HTR-8/SVneo (cell line): ENCODE measurements at regions not wholly inside any gene's neighbourhood (a gene's known extent, or its start where the extent isn't known, plus 50 kb on each side); places are given as distances from the start of the nearest gene placed in this dataset.
"Not testable (repeated sequence)": the region's sequence is repeated elsewhere in the genome, so short reads cannot be mapped to it uniquely, and the experiment has no call there.

Experiments used
- DNase-seq: peaks from one replicate; pipeline ENCODE4 v3.0.0; 2011; ENCODE audit warnings: low spot score, mixed read lengths; ENCODE audit not compliant: insufficient read length
- FAIRE-seq: peaks from 2 replicates; lab custom pipeline; 2011; peaks lifted over from hg19 to GRCh38; lab: Jason Lieb, UNC

DNA sequence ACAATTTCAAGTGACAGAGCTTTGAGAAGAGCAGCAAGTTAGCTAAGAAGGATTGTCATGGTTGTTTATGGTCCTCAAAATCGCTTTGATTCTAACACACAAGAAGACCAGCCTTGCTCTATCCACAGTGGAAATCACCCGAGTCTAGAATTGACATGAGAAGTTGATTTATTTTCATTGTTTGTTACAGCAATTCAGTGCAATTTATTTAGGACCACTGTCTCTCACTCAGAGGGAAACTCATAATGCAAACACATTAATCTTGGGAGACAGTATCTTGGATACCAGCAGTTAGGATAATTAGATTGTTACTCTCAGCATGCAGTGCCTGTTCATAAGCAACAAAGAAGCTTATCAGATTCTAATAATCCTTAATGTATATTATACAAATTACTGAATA is 498.9 kb downstream of the NTRK2 start:
- FAIRE-seq, result no peak
- no peak for DNase-seq

DNA sequence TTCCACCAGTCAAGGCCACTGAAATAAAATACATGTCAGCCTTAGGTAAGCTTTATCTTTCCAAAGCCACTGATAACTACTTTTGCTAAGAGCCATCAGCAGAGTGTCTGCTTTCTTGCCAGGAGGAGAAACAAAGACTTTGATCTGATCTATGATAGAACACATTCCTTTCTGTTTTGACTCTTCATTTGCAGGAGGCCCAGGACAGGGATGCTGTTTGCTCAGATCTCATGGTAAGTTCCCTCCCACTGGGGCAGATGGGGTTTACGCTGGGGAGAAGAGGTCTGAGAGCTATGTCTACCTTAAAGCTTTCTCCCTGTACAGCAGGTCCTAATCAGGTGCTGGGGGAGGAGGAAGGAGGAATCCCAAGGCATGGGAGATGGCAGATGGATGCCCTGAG is 497.6 kb downstream of the NTRK2 start:
- DNase-seq, result no peak
- FAIRE-seq, result no peak

DNA sequence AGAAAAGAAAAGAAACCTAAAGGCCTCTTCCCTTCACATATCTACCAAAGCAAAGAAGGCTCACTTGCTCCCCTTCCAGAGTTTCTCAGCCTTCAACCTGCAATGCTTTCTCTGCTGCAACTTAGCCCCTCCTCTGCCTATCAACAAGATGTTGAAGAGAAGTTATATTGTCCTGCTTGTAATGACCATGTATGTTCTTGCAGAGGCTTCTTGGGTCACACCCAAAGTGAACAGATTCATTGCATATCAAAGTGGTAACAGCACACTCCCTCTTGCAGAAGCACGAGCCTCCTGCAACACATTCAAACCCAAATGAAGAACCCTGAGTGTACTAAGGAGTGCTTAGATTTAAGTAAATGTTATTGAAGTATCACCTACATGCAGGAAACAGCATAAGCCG is 494.3 kb downstream of the NTRK2 start:
- FAIRE-seq (no peak), DNase-seq (no peak)

DNA sequence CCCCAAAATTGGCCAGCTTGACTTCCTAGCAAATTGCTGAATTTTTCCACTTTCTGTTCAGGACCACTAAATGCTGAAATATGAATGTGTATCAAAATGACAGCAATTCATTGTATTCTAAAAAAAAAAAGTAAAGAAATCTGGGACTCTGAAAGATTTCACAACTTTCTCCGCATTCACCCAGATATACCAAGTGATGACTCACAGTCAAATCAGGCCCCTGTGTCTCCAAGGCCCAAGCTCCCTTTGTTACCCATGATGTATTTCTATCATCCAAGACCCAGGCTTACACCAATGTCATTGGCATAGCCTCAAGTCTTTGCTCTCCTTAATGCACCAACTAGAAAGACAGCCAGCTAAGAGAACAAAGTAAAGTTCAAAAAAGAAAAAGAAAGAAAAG is 493.9 kb downstream of the NTRK2 start:
- no peak for DNase-seq
- no peak for FAIRE-seq

DNA sequence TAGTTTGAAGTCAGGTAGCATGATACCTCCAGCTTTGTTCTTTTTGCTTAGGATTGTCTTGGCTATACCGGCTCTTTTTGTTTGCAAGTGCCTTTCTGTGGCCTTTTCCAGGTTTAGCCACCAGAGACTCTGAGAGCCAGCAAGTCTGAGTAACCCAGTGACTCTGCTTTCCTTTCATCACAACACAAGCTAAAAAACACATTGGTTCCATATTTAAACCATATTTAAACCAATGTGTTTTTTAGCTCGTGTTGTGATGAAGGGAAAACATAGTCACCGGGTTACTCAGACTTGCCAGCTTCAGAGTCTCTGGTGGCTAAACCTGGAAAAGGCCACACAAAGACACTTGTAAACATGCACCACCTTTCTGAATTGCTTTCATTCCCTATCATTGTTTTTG is 493.3 kb downstream of the NTRK2 start:
- DNase-seq (no peak), FAIRE-seq (no peak)

DNA sequence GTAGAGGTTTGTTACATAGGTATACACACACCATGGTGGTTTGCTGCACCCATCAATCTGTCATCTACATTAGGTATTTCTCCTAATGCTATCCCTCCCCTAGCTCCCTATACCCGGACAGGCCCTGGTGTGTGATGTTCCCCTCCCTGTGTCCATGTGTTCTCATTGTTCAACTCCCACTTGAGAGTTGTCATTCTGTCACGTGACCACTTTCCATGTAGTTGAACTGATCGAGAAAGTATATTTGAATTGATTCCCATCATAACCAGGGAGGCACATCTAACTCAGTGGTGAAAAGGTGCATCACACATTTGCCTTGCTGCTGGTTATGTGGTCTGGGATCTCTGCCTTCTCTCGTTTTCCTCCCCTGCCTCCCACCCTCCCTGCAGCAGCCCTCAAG is 491.4 kb downstream of the NTRK2 start:
- FAIRE-seq, DNase-seq: not testable (repeated sequence)

DNA sequence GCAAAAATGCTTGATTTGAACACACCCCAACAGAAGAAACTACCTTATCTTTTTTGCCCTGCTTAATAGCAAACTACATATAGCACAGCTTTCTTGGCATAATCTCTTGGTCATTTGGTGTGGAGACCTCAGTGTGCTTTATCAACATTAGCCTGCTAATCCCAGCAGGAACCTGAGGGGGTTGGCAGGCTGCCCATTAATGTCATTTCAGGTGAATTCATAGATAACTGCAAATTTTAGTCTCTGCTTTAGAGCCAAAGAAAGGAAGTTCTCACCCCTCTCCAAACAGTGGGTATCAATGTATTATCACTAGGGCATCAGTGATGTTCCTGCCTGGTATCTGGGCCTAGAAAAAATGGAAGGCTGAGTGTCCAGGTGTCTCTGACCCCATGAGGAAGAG is 489.0 kb downstream of the NTRK2 start:
- no peak for DNase-seq
- no peak for FAIRE-seq

DNA sequence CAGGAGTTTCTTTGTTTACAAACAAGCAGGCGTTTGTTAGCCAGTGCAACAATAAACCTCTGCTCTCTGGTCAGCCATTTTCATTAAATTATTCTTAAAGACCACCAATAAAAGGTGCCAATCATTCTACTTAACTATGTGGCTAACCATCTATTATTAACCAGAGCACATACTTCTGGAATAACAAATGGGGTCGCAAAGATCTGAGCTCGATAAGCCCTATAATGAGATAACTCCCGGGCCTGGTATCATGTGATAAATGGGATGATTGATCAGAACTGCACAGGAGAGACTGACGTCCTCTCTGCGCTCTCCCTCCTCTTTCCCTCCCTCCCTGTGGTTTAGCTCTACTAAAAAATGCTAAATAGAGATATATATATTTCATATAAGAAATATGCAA is 488.2 kb downstream of the NTRK2 start:
- DNase-seq, result no peak
- no peak for FAIRE-seq

DNA sequence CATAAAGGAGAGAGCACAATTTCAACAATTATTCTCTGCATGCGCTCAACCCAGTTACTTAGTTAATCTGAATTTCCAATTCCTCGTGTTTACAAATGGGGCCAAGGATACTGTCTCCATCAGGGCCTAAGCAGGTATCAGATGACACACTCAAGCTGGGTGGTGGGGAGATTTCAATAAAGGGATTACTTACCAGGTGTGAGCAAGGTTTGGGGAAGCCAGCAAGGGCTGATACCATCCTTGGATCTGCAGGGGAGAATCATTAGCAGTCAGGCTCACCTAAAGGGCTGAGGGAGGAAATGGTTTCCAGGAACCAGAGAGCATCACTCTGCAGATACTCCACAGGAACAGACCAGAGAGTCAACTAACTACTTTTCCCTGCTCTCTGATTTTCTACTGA is 487.1 kb downstream of the NTRK2 start:
- FAIRE-seq (no peak), DNase-seq (no peak)

DNA sequence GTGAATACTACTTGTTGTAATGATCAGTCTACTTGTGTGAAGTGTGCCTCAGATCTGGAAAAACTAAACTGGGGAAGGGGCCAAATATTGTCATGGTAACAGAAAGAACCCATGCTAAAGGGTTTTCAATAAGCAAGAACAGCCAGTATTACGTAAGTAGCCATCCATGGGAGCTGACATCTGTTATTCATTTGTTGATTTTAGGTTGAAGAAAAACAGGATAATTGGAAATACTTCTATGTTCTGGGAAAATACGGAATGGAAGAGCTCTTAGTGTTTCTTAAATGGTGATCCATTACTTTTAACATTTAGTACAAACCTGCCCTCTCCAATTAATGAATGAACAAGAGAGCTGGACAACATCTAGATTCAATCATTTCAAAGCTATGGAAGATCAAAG is 485.8 kb downstream of the NTRK2 start:
- no peak for FAIRE-seq
- no peak for DNase-seq

DNA sequence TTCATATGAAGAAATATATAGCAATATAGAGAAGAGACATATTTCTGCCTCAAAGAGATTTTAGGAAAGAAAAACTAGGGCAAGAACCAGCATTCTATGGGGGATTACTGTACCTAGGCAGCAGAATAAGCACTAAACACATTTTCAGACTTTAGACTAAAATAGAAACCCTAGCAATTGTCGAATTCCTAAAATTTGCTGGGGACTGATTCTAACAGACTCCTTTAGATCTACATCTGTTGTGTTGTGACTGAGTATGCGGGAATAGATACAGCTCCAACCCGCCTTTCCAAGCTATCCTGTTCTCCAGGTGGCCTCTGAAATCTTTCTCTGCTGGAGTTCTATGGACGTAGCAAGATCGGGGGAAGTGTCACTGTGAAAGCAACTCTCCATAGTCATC is 482.2 kb downstream of the NTRK2 start:
- no peak for FAIRE-seq
- DNase-seq, result no peak

DNA sequence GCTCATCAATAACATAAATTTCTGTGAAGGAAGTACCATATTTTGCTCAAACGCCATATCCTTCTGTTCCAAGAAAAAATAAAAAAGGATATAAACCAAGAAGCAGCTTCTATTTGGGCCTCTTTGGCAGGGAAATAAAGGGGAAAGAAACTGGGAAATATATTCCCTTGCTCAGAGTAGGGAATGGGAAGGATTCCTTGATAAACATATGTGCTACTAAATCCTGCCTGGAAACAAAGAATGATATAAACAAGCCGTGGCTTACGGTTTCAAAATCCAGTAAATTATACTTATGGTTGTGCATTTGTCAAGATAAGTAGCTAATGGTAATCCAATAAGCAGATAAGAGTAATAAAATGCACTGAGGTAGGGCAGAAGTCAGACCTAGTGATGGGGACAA is 481.6 kb downstream of the NTRK2 start:
- DNase-seq (no peak), FAIRE-seq (no peak)

DNA sequence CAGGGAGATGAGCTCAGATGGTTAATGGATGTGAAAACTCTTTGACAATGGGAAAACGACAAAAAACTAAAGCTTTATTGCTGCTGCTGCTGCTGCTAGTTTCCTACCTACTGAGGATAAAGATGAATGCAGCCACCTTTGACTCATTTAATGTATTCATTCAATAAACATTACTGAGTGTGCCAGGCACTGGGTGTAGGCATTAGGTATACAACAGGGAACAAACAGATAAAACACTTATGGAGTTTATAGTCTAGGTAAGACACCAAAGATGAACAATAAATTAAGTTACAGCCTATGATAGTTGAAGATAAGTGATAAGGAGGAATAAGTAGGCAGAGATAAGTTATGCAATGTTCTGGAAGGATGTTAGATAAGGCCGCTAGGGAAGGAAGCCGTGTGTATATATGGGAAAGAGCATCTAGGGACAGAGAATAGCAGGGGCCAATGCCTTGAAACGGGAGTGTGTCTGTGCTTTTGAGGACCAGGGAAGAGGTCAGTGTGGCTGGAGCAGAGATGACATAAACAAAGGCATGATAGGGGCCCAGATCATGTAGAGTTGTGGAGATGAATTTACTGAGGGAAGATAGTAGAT is 477.6 kb downstream of the NTRK2 start:
- FAIRE-seq (no peak), DNase-seq (no peak)

DNA sequence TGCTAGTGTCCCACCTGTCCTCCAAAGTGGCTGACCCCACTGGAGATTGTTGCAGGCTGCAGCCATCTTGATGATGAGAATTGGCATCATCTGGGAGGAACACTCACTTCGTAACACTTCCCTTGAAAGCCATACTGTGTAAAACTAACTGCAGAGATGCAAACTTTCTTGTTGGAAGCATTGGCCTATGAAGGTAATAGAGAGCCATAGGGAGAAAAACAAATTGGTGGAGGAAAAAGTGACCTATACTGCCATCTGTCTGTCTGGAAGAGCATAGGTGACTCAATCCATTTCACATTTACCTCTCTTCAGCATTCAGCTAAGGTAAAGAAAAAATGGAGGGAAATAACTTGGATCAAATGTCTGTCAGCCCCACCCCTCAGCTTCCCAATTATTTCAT is 473.4 kb downstream of the NTRK2 start:
- FAIRE-seq (no peak), DNase-seq (peak; percentile 1)

DNA sequence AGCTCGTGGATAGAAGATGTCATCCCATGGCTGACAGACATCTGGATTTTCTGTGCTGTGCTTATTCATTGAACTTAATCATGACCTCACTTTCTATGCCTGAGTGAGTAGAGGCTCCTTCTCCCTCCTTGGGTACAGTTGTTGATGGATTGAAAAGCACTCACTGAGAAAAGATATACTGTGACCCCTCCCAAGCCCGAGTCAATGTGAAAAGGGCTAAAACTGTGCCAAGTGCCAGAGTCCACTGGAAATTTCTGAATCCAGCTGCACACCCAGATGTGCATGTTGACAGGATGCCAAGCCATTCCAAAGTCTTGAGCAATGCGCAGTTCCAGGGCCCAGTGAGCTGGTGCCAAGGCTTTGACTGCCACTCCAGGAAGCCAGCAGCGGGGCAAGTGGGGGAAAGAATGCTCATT is 473.0 kb downstream of the NTRK2 start:
- FAIRE-seq, result no peak
- no peak for DNase-seq

DNA sequence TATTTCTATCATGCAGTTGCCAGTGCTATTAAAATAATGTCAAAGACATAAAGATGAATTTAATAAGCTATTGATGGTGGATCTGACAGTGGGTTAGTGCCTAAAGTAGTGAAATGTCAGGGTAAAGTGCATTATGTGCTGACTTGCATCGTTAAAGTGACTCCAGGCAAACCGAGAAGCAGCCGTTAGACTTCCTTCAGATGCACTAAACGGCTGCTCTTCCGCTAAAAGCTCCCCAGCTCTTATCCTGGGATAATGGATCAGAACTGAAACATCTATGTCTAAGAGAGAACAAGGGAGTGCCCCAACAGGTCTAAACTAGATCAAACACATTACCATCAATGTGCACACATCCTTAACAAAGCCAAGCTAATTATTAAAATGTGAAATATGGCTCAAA is 468.2 kb downstream of the NTRK2 start:
- FAIRE-seq (no peak), DNase-seq (no peak)

DNA sequence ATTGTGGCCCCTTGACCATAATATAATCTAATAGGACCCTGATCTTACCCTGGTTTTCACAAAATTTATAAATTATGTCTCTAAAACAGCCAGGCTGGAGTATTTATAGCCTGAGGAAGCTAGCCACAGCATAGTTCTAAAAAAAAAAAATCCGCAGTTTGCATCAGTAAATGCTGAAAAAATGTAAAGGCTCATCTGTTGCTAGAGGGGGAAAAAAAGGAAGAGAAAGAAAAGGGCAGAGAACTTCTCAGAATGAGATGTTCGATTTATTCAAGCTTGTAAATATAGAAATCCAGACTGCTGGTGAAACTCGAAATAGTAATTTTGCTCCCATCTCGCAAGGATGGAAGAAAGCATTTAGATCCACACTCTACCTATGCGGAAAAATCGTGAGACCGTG is 467.5 kb downstream of the NTRK2 start:
- DNase-seq (no peak), FAIRE-seq (no peak)

DNA sequence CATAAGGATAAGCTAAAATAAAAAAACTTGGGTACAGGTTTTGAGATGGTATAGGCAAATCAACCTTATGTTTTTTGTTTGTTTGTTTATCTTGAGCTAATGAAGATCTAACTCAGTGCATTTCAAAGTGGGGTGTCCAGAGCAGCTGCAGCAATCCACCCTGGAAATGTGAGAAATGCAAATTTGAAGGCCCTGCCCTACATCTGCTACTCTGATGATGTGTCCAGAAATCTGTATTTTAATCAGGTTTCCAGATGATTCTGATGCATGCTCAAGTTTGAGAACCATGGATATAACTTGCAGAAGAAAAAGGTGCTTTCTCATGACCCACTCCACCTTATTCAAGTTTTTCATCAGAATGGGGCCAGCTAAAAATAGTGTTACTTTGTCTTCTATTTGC is 467.0 kb downstream of the NTRK2 start:
- FAIRE-seq (no peak), DNase-seq (no peak)

DNA sequence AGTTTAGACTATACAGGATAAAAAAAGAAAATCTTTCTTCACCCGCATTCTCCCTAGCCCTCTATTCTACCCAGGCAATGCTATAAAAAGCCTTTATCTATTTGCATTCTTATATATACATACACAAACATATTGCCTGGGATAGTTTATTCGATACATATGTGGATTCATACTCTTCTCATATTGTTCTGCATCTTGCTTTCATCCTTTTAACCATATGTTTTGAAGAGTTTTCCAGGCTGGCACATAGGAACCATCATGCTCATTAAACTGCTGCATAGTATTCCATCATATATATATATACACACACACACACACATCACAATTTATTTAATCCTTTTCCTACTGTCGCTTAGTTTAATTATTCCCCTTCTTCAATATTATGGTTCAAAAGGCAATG is 461.2 kb downstream of the NTRK2 start:
- FAIRE-seq (no peak), DNase-seq (no peak)

DNA sequence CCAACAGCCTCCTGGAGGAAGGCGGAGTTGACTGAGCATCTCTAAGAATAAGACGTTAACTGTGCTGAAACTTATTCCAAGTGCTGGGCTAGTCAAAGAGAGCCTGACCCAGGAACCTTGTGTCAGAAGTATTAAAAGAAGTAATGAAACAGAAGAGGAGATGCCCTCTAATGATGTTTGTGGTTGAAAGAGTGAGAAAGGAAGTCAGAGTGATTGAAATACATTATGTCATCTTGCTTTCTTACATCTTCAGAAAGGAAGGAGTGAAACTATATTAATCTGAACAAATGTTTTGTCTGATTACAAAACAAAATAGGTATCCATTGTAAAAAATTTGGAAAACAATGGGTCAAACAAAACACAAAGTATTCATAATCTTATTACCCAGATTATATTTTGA is 460.7 kb downstream of the NTRK2 start:
- no peak for FAIRE-seq
- DNase-seq, result no peak

DNA sequence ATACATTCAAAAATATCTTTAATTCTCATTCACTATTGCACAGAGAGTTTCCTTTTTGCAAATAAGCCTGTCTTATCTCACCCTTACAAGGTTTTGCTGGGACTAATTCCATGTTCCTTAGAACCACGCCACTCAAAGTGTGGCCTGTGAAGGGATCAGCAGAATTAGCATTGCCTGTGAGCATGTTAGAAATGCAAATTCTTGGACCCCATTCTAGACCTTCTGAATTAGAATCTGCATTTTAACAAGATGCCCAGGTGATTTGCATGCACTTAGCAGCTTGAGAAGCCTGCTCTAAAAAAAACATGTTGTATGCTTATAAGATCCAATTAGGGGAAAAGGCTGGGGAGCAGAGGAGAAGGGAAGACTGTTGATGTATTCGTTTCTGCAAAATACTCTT is 460.0 kb downstream of the NTRK2 start:
- FAIRE-seq, result no peak

DNA sequence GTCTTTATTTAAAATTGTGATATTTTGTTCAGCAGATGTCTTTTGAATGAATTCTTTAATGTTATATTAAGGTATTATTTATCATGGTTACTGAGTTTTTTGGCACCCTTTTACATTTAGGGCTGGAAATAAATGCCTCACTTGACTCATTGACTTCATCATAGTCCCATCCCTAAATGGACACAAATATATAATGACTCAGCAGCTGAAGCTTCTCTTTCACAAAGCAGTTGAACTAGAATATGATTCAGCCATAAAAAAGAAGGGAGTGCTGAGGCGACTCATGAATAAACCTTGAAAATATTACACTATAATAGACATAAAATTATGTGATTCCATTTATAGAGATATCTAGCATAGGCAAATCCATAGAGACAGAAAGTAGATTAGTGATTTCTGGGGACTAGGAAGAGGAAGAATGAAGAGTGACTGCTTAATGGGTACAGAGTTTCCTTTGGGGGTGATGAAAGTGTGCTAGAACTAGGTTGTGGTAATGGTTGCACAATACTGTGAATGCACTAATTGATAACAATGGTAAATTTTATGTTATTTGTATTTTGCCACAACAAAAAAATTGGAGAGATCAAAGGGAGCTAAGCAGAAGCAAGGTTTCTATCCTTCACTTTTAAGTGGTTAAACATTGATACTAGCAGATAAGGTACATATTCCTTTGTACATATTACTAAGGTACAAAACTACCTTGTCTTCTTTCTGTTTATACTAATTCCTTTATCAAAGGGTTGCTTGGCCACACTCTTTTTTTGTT is 449.6 kb downstream of the NTRK2 start:
- FAIRE-seq, result no peak
- DNase-seq, result no peak

More for the DNA sequence above, 460.0 kb downstream of the NTRK2 start:
- no peak for DNase-seq
